ENCODE measurements at regions not wholly inside any gene's neighbourhood (a gene's known extent, or its start where the extent isn't known, plus 50 kb on each side); places are given as distances from the start of the nearest gene placed in this dataset.

GRCh38 chr1:182157187-182157586, 95.7 kb upstream of the ZNF648 start:
- TF ChIP-seq CTCF (IDR thresholded peaks at IDR 0.05; ENCODE audit: insufficient read depth, low read length) (no peak), REST (IDR thresholded peaks at IDR 0.05; ENCODE audit: insufficient replicate concordance, low read depth) (no peak), POLR2AphosphoS5 (IDR thresholded peaks at IDR 0.05; ENCODE audit: low read depth) (no peak), GABPA (IDR thresholded peaks at IDR 0.05; ENCODE audit: low read depth) (no peak)
